SU-DHL-6 (cell line): ENCODE measurements at regions not wholly inside any gene's neighbourhood (a gene's known extent, or its start where the extent isn't known, plus 50 kb on each side); places are given as distances from the start of the nearest gene placed in this dataset.
"Not testable (repeated sequence)": the region's sequence is repeated elsewhere in the genome, so short reads cannot be mapped to it uniquely, and the experiment has no call there.

Experiments used
- H2AFZ ChIP-seq: fragments of 200-600 bp; sonication (generic); 2 replicates; pipeline ENCODE4 v1.6.1; 2014; ENCODE audit warnings: low read depth, mild to moderate bottlenecking, moderate library complexity, mixed read lengths, antibody characterized with exemption, low read length; ENCODE audit not compliant: severe bottlenecking
- H3F3A ChIP-seq: fragments of 200-600 bp; shearing (Covaris generic); 2 replicates; pipeline ENCODE4 v1.6.0; 2016; ENCODE audit warnings: antibody characterized with exemption, mild to moderate bottlenecking; ENCODE audit not compliant: insufficient read depth
- H3K27ac ChIP-seq: fragments of 200-600 bp; sonication (generic); 2 replicates; pipeline ENCODE4 v1.5.1; 2016; ENCODE audit warnings: low read depth, mild to moderate bottlenecking, low read length, moderate library complexity, mixed read lengths
- H3K27me3 ChIP-seq: fragments of 200-600 bp; sonication (generic), shearing (Covaris generic); 2 replicates; pipeline ENCODE4 v1.6.0; 2014; ENCODE audit warnings: mild to moderate bottlenecking, low read length
- H3K36me3 ChIP-seq: fragments of 200-600 bp; sonication (generic); 2 replicates; pipeline ENCODE4 v1.6.1; 2014; ENCODE audit warnings: mild to moderate bottlenecking, low read length, mixed read lengths
- H3K4me2 ChIP-seq: fragments of 300-600, 200-600 bp; shearing (Covaris generic), sonication (generic); 2 replicates; pipeline ENCODE4 v1.6.0; 2014; ENCODE audit warnings: low read length, low read depth, mild to moderate bottlenecking; ENCODE audit not compliant: poor library complexity, severe bottlenecking
- H3K4me3 ChIP-seq: fragments of 200-600 bp; sonication (generic); 2 replicates; pipeline ENCODE4 v1.5.1; 2014; ENCODE audit warnings: antibody characterized with exemption, low read length, mild to moderate bottlenecking, mixed read lengths; ENCODE audit not compliant: insufficient read depth, poor library complexity, severe bottlenecking
- H3K79me2 ChIP-seq: fragments of 200-600 bp; sonication (generic); 2 replicates; pipeline ENCODE4 v1.6.1; 2014; ENCODE audit warnings: mild to moderate bottlenecking, low read length, moderate library complexity; ENCODE audit not compliant: insufficient read depth
- H3K9ac ChIP-seq: fragments of 200-600 bp; sonication (generic); 2 replicates; pipeline ENCODE4 v1.7.0; 2014; ENCODE audit warnings: mild to moderate bottlenecking, low read length
- H3K9me2 ChIP-seq: fragments of 200-600 bp; sonication (generic); replicated peaks from 2 replicates; pipeline ENCODE4 v1.6.1; 2014; ENCODE audit warnings: low read length; ENCODE audit not compliant: insufficient read depth
- H3K9me3 ChIP-seq: fragments of 200-600 bp; sonication (generic); 2 replicates; pipeline ENCODE4 v1.6.1; 2014; ENCODE audit warnings: low read length, mixed read lengths; ENCODE audit not compliant: insufficient read depth
- H4K20me1 ChIP-seq: fragments of 200-600 bp; sonication (generic); 2 replicates; pipeline ENCODE4 v1.6.1; 2014; ENCODE audit warnings: low read depth, mild to moderate bottlenecking, antibody characterized with exemption, low read length, moderate library complexity, mixed read lengths
- CTCF ChIP-seq: fragments of 200-600 bp; sonication (generic); IDR thresholded peaks from one replicate; pipeline ENCODE4 v1.5.1; 2017; ENCODE audit warnings: antibody characterized with exemption, mild to moderate bottlenecking, low read length, moderate library complexity; ENCODE audit not compliant: insufficient read depth, poor library complexity, severe bottlenecking
- EZH2phosphoT487 ChIP-seq: fragments of 200-600 bp; sonication (generic), shearing (Covaris generic); conservative IDR thresholded peaks from 2 replicates; pipeline ENCODE4 v1.6.1; 2018; ENCODE audit warnings: mild to moderate bottlenecking, antibody characterized with exemption, low read length, moderate library complexity, mixed read lengths

GRCh38 chr3:74135808-74136207 is 478.7 kb downstream of the CNTN3 start:
- no peaks in the 10 kb centered on the region for H3K36me3 ChIP-seq
- no peak overlapping the region for H3K27ac ChIP-seq
- H3K9ac ChIP-seq = no peak overlapping the region
- H3K9me2 ChIP-seq = no peaks in the 10 kb centered on the region
- no peak overlapping the region for H3K4me2 ChIP-seq
- H3K27me3 ChIP-seq = no peaks in the 10 kb centered on the region
- no peak overlapping the region for H3K4me3 ChIP-seq
- TF ChIP-seq EZH2phosphoT487 (no peak), CTCF (no peak)
- no peak overlapping the region for H2AFZ ChIP-seq
- no peaks in the 10 kb centered on the region for H3F3A ChIP-seq
- no peaks in the 10 kb centered on the region for H3K79me2 ChIP-seq
- H3K9me3 ChIP-seq = no peaks in the 10 kb centered on the region
- no peaks in the 10 kb centered on the region for H4K20me1 ChIP-seq

DNA sequence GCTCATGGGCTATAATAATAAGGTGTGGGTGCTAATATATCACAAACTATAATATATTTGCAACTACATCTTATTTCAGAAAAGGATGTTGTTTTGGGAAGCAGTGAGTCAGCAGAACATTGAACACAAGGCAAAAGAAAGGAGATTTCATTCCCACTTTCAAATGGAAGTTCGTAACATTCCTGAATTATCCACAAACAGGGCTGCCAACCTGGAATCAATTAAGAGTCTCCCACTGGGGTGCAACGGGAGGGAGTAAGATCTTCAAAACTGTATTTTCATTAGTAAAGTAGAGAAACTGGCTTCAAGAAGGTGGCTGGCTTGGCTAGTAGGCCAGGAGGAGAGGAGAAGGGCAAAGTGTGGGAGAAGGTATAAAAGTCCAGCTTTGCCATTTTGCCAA is 479.6 kb downstream of the CNTN3 start:
- no peaks in the 10 kb centered on the region for H3K9me3 ChIP-seq
- H4K20me1 ChIP-seq = no peaks in the 10 kb centered on the region
- TF ChIP-seq EZH2phosphoT487 (no peak), CTCF (no peak)
- no peaks in the 10 kb centered on the region for H3K27me3 ChIP-seq
- no peaks in the 10 kb centered on the region for H3K9me2 ChIP-seq
- H3K9ac ChIP-seq = no peak overlapping the region
- H3K4me3 ChIP-seq = no peak overlapping the region
- no peaks in the 10 kb centered on the region for H3K36me3 ChIP-seq
- no peak overlapping the region for H3K4me2 ChIP-seq
- H3K79me2 ChIP-seq = no peaks in the 10 kb centered on the region
- no peak overlapping the region for H2AFZ ChIP-seq
- no peaks in the 10 kb centered on the region for H3F3A ChIP-seq
- no peak overlapping the region for H3K27ac ChIP-seq

DNA sequence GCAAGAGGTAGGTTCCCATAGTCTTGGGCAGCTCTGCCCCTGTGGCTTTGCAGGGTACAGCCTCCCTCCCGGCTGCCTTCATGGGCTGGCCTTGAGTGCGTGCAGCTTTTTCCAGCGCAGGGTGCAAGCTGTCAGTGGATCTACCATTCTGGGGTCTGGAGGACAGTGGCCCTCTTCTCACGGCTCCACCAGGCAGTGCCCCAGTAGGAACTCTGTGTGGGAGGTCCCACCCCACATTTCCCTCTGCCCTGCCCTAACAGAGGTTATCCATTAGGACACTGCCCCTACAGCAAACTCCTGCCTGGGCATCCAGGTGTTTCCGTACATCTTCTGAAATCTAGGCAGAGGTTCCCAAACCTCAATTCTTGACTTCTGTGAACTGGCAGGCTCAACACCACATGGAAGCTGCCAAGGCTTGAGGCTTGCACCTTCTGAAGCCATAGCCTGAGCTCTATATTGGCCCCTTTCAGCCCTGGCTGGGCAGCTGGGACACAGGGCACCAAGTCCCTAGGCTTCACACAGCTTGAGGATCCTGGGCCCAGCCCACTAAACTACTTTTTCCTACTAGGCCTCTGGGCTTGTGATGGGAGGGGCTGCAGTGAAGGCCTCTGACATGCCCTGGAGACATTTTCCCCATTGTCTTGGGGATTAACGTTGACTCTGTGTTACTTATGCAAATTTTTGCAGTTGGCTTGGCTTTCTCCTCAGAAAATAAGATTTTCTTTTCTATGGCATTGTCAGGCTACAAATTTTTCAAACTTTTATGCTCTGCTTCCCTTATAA is 482.7 kb downstream of the CNTN3 start:
- not testable (repeated sequence) for H3F3A ChIP-seq, H2AFZ ChIP-seq, H3K4me3 ChIP-seq, H3K27me3 ChIP-seq, H3K36me3 ChIP-seq, H3K27ac ChIP-seq, H3K9me2 ChIP-seq, H3K9me3 ChIP-seq, H3K4me2 ChIP-seq, H3K9ac ChIP-seq, H4K20me1 ChIP-seq, H3K79me2 ChIP-seq

- Histone ChIP-seq H3K79me2 (no peaks in the 10 kb centered on the region), H2AFZ (no peak overlapping the region), H3F3A (no peaks in the 10 kb centered on the region), H3K4me2 (no peak overlapping the region), H3K9ac (no peak overlapping the region), H3K4me3 (no peak overlapping the region), H4K20me1 (no peaks in the 10 kb centered on the region), H3K9me3 (no peaks in the 10 kb centered on the region), H3K27ac (no peak overlapping the region), H3K36me3 (no peaks in the 10 kb centered on the region), H3K9me2 (no peaks in the 10 kb centered on the region), H3K27me3 (no peaks in the 10 kb centered on the region)
- TF ChIP-seq CTCF (no peak), EZH2phosphoT487 (no peak)
These were observed 484.8 kb downstream of the CNTN3 start for GRCh38 chr3:74129611-74130010.
